CD4-positive, alpha-beta T cell (primary cell): ENCODE measurements at regions not wholly inside any gene's neighbourhood (a gene's known extent, or its start where the extent isn't known, plus 50 kb on each side); places are given as distances from the start of the nearest gene placed in this dataset.

Source experiments
- ATAC-seq: fragments of 200-7000 bp; cut with Tn5 transposase; one replicate; pipeline ENCODE4 v1.10.0; 2022; ENCODE audit warnings: mild to moderate bottlenecking; ENCODE audit not compliant: poor library complexity
- CTCF ChIA-PET: fragments of 350-600 bp; sonication (Branson Sonifier 250); formaldehyde crosslinking; loops from one replicate; lab custom pipeline; 2021; ENCODE audit warnings: antibody characterized with exemption, inconsistent platforms; lab: Charles Lee
- POLR2A ChIA-PET: fragments of 350-600 bp; sonication (Branson Sonifier 250); formaldehyde crosslinking; loops from one replicate; lab custom pipeline; 2021; ENCODE audit warnings: antibody characterized with exemption, inconsistent platforms; lab: Charles Lee
- DNase-seq, 14 experiments: peaks; one replicate each; pipeline ENCODE4 v3.0.0-alpha.2; 2013 to 2020; ENCODE audit warnings: mixed read lengths in 2 of 14
- H3K27ac ChIP-seq, 2 donors: one replicate each; pipeline versions ENCODE4 v1.5.1 to v1.7.0; 2013; ENCODE audit warnings: low read length in 2 of 2, low read depth in 1 of 2, mild to moderate bottlenecking in 1 of 2
- H3K27me3 ChIP-seq, 2 experiments: 1 replicate in 1 of 2; 2 replicates in 1 of 2; pipeline versions ENCODE4 v1.6.1 to v1.7.0; 2013; ENCODE audit warnings: low read length in 2 of 2, control low read depth in 1 of 2, mild to moderate bottlenecking in 1 of 2, moderate library complexity in 1 of 2; ENCODE audit not compliant: insufficient read depth in 2 of 2, control insufficient read depth in 1 of 2
- H3K36me3 ChIP-seq: one replicate; pipeline ENCODE4 v1.6.1; 2013; ENCODE audit warnings: low read length, control low read depth; ENCODE audit not compliant: insufficient read depth
- H3K4me1 ChIP-seq: one replicate; pipeline ENCODE4 v1.6.1; 2013; ENCODE audit warnings: low read length, control low read depth; ENCODE audit not compliant: insufficient read depth
- H3K4me3 ChIP-seq: one replicate; pipeline ENCODE4 v1.5.1; 2013; ENCODE audit warnings: mild to moderate bottlenecking, low read length, moderate library complexity
- H3K9me3 ChIP-seq, 2 experiments: 1 replicate in 1 of 2; 2 replicates in 1 of 2; pipeline versions ENCODE4 v1.6.1 to v1.7.0; 2013; ENCODE audit warnings: low read length in 2 of 2, mild to moderate bottlenecking in 2 of 2, control low read depth in 1 of 2, moderate library complexity in 1 of 2; ENCODE audit not compliant: control insufficient read depth in 1 of 2, insufficient read depth in 1 of 2
- H3K27ac Mint-ChIP-seq: one replicate; pipeline ENCODE4 v1.8.0; 2020; ENCODE audit warnings: mixed read lengths
- H3K27me3 Mint-ChIP-seq: one replicate; pipeline ENCODE4 v1.8.0; 2021; ENCODE audit warnings: mixed read lengths
- H3K36me3 Mint-ChIP-seq: one replicate; pipeline ENCODE4 v1.8.0; 2021; ENCODE audit warnings: low read depth, mixed read lengths
- H3K4me1 Mint-ChIP-seq: one replicate; pipeline ENCODE4 v1.8.0; 2021; ENCODE audit warnings: low read depth, mixed read lengths
- H3K4me3 Mint-ChIP-seq: one replicate; pipeline ENCODE4 v1.8.0; 2020; ENCODE audit warnings: mild to moderate bottlenecking, mixed read lengths
- H3K9me3 Mint-ChIP-seq: one replicate; pipeline ENCODE4 v1.8.0; 2020; ENCODE audit warnings: mixed read lengths
- intact Hi-C, 2 experiments: fragments of 100-400 bp; cut with DNase I in 1 of 2; cut with micrococcal nuclease in 1 of 2; formaldehyde crosslinking; loops; one replicate each; pipeline versions ENCODE4 v1.15.1 to v1.9.0; 2023 to 2025; cut with DNase I, micrococcal nuclease
- TF ChIP-seq, protein P1 (sequence below): fragments of 200-600 bp; IDR thresholded peaks from one replicate; pipeline ENCODE4 v1.8.0; 2022; ENCODE audit warnings: antibody characterized with exemption, mild to moderate bottlenecking

DNA sequence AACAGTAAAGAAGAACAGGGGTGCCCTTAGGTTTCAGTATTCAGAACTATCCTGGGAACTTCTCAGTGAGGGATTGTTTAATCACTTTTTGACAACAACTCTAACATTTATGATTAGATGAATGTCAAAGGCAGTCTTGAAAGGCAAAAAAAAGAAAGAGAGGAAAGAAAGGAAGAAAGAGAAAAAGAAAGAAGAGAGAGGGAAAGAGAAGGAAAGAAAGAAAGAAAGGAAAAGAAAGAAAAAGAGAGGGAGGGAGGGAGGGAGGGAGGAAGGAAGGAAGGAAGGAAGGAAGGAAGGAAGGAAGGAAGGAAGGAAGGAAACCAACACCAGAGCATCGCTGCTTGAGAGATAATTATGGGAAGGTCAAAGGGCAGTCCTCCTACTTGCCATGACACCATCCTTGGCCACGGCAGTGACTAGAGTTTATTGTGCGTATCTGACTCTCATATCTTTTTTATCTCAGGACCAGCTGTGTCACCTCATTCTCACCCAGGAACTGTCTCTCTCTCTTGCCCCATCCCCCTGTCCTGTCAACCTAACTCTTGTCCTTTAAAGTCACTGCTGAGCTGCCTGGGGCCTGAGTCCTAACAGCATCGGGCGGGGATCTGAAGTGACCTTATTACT, 96.8 kb upstream of the ATXN1 start:
- Mint-ChIP-seq H3K4me3 (no peak overlapping the region), H3K9me3 (no peaks in the 10 kb centered on the region), H3K27ac (no peak overlapping the region), H3K4me1 (no peaks in the 10 kb centered on the region), H3K27me3 (peaks cover under 1% of the 10 kb centered on the region), H3K36me3 (no peaks in the 10 kb centered on the region)
- DNase-seq (no peak), ATAC-seq (no peak)
- ChIA-PET POLR2A (no interaction called here), CTCF (no interaction called here)
- no peaks in the 10 kb centered on the region for H3K27me3 ChIP-seq
- no peaks in the 10 kb centered on the region for H3K9me3 ChIP-seq
- H3K4me1 ChIP-seq: no peaks in the 10 kb centered on the region
- no peak overlapping the region for H3K4me3 ChIP-seq
- intact Hi-C loops: no loop called here
- no peak overlapping the region for H3K27ac ChIP-seq
- TF ChIP-seq, protein P1, sequence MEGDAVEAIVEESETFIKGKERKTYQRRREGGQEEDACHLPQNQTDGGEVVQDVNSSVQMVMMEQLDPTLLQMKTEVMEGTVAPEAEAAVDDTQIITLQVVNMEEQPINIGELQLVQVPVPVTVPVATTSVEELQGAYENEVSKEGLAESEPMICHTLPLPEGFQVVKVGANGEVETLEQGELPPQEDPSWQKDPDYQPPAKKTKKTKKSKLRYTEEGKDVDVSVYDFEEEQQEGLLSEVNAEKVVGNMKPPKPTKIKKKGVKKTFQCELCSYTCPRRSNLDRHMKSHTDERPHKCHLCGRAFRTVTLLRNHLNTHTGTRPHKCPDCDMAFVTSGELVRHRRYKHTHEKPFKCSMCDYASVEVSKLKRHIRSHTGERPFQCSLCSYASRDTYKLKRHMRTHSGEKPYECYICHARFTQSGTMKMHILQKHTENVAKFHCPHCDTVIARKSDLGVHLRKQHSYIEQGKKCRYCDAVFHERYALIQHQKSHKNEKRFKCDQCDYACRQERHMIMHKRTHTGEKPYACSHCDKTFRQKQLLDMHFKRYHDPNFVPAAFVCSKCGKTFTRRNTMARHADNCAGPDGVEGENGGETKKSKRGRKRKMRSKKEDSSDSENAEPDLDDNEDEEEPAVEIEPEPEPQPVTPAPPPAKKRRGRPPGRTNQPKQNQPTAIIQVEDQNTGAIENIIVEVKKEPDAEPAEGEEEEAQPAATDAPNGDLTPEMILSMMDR: no peak
- H3K36me3 ChIP-seq: no peaks in the 10 kb centered on the region

DNA sequence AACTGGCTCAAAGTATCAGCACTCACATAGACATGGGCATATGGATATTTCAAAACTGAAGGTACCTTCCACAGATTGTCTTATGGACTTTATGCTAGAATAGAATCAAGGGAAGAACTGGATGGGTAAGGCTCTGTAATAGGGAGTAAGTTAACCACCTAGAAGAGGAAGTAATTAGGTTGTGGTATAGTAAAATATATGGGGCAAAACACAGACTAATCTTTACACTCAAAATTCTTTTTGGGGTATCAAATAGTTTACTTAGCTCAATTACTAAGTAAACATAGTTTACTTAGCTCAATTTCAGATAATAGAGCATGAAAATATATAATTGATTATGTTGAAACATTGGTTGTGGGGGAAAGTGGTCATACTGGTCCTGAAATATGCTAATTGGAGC, 94.2 kb upstream of the ATXN1 start:
- H3K9me3 ChIP-seq: no peaks in the 10 kb centered on the region
- ATAC-seq (no peak), DNase-seq (no peak)
- intact Hi-C loops: no loop called here
- H3K9me3 Mint-ChIP-seq: no peaks in the 10 kb centered on the region
- H3K27ac ChIP-seq: no peak overlapping the region
- no peaks in the 10 kb centered on the region for H3K36me3 Mint-ChIP-seq
- H3K27me3 ChIP-seq: no peaks in the 10 kb centered on the region
- no peaks in the 10 kb centered on the region for H3K36me3 ChIP-seq
- H3K27me3 Mint-ChIP-seq: peaks cover 14% of the 10 kb centered on the region
- H3K4me3 Mint-ChIP-seq: no peak overlapping the region
- ChIA-PET CTCF (interaction anchor here (0.6 to 0.7 kb wide), 2 partner anchors 8 to 324 kb away, joined by 3 read pairs; no protein-coding TSS in a partner anchor), POLR2A (no interaction called here)
- TF ChIP-seq, protein P1: no peak
- H3K4me1 Mint-ChIP-seq: no peaks in the 10 kb centered on the region
- no peak overlapping the region for H3K4me3 ChIP-seq
- no peaks in the 10 kb centered on the region for H3K4me1 ChIP-seq
- H3K27ac Mint-ChIP-seq: no peak overlapping the region

DNA sequence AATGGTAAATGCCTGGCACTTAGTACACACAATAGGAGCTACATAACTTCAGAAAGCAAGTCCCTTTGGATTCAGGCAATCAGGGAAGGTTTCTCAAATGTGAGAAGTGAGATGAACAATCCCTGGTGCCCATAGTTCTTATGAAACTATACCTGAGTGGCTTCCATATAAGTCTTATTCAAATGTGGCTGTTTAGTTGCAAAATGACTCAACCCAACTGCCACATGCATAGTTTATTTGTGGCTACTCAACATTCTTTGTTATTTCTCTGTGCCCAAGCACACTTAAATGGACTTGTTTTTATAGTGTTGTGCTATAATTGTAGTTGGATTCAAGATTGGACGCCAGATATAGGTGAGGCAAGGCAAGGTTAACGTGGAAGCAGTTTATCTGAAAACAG, 93.7 kb upstream of the ATXN1 start:
- DNase-seq (no peak), ATAC-seq (no peak)
- Histone ChIP-seq H3K36me3 (no peaks in the 10 kb centered on the region), H3K27me3 (no peaks in the 10 kb centered on the region), H3K4me1 (peaks cover 1% of the 10 kb centered on the region), H3K4me3 (no peak overlapping the region), H3K27ac (no peak overlapping the region), H3K9me3 (no peaks in the 10 kb centered on the region)
- POLR2A ChIA-PET: no interaction called here
- Mint-ChIP-seq H3K4me3 (no peak overlapping the region), H3K36me3 (no peaks in the 10 kb centered on the region), H3K27me3 (peaks cover 14% of the 10 kb centered on the region), H3K4me1 (no peaks in the 10 kb centered on the region), H3K27ac (no peak overlapping the region), H3K9me3 (no peaks in the 10 kb centered on the region)
- CTCF ChIA-PET: no interaction called here
- intact Hi-C loops: no loop called here
- TF ChIP-seq, protein P1: no peak
